AG09319 (cell line): ENCODE measurements at regions not wholly inside any gene's neighbourhood (a gene's known extent, or its start where the extent isn't known, plus 50 kb on each side); places are given as distances from the start of the nearest gene placed in this dataset.

Source experiments
- DNase-seq: peaks from one replicate; pipeline ENCODE4 v3.0.0-alpha.2; 2010; ENCODE audit warnings: low read depth; ENCODE audit errors: extremely low read depth
- CTCF ChIP-seq: IDR thresholded peaks from 2 replicates; pipeline ENCODE4 v1.5.1; 2011; ENCODE audit warnings: low read depth, mild to moderate bottlenecking, inconsistent platforms, low read length, moderate library complexity

DNA sequence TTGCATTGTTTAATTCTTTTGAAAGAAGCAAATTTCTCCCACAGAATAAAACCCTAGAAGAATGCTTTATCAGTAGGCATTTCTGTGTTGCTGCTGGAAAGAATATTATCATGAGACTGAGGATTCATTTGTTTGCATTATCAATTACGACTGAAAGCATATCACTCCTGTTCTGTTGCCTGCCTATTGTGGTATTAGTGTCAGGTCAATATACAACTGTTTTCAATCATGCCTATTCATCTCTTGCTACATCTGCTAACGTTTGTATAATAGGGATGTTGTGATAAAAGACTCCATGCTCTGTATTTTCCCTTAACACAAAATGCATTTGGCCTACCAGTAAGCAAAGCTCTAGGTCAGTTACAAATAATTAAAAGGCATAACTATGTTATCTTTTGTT lies 221.5 kb downstream of the PTPRC start:
- DNase-seq = no peak
- no peak for TF ChIP-seq CTCF

GRCh38 chr1:198861636-198862035 lies 222.8 kb downstream of the PTPRC start:
- no peak for DNase-seq
- no peak for TF ChIP-seq CTCF

GRCh38 chr1:198864695-198865094 lies 225.9 kb downstream of the PTPRC start:
- TF ChIP-seq CTCF = no peak
- no peak for DNase-seq

GRCh38 chr1:198865319-198865718 lies 226.5 kb downstream of the PTPRC start:
- no peak for DNase-seq
- TF ChIP-seq CTCF = no peak

DNA sequence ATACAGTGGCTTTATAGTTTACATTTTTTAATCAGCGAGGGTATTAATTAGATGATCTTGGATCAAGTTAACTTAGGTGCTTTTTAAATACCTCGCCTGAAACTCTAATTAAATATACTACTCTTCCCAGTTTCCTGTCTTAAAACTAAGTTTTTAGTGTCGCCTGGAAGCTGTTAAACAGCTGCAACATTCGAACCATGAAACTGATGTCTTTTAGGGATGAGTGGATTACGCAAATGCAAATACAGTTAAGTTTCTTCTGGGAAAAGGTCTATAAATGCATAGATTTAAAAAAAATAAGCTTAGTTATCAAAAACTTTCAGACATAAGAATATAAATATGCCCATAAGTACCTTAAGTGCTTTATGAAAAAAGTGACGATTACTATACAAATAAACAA lies 228.3 kb downstream of the PTPRC start:
- no peak for DNase-seq
- TF ChIP-seq CTCF = no peak

GRCh38 chr1:198873696-198874230 lies 234.9 kb downstream of the PTPRC start:
- no peak for DNase-seq
- no peak for TF ChIP-seq CTCF

DNA sequence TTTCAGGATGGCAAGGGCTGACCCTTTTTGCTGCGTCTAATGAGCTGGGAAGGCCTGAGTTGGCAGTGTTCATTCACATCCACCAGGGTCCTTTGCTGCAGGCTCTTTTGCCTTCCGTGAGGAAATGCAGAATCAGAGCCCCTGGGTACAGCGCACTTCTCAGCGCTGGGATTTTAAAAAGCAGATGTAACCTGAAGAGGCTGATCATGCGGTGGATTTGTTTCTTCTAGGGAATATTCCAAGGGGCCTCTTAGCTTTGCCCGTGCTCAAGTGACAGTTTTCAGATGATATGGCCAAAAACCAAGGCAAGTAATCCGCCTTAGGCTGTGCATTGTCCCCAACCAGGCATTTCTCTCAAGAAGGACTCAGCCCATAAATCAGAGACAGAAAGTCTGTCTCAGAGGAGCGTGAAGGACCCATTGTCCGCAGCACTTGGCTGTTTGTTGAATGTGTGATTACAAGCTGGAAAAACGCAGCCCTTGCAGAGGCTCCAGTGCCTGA lies 237.6 kb downstream of the PTPRC start:
- DNase-seq = no peak
- TF ChIP-seq CTCF = no peak
